K562 (cell line): ENCODE measurements at regions not wholly inside any gene's neighbourhood (a gene's known extent, or its start where the extent isn't known, plus 50 kb on each side); places are given as distances from the start of the nearest gene placed in this dataset.

ENCODE experiments used
- NEUROD1 ChIP-seq: fragments of 150-350 bp; IDR thresholded peaks from 2 replicates; pipeline ENCODE4 v1.6.1; 2014; ENCODE audit warnings: borderline replicate concordance, low read length, low read depth; ENCODE audit not compliant: partially characterized antibody
- USF2 ChIP-seq: sonication (generic); formaldehyde crosslinking; IDR thresholded peaks from 2 replicates; pipeline ENCODE4 v1.5.0; 2020; ENCODE audit warnings: missing genetic modification reagents
- TF ChIP-seq, protein P1 (sequence below), 3 experiments: IDR thresholded peaks in 2 of 3; conservative IDR thresholded peaks in 1 of 3; 2 replicates each; pipeline ENCODE4 v1.5.1; 2011 to 2012; ENCODE audit warnings: low read length in 3 of 3, mild to moderate bottlenecking in 3 of 3, control low read depth in 2 of 3, improper control_type of control experiment in 1 of 3, inconsistent platforms in 1 of 3, low read depth in 1 of 3, mixed read lengths in 1 of 3, moderate library complexity in 1 of 3; ENCODE audit not compliant: insufficient read depth in 2 of 3
- TF ChIP-seq, protein P2 (sequence below): fragments of 200-800 bp; sonication (Bioruptor generic); IDR thresholded peaks from 2 replicates; pipeline ENCODE4 v1.6.1; 2017; ENCODE audit warnings: missing genetic modification characterization, missing compliant biosample characterization
- TF ChIP-seq, protein P3 (sequence below): fragments of 250-450 bp; sonication (Bioruptor Pico); IDR thresholded peaks from 2 replicates; pipeline ENCODE4 v1.8.0; 2021; ENCODE audit warnings: borderline replicate concordance, mild to moderate bottlenecking, moderate library complexity; ENCODE audit not compliant: poor library complexity, severe bottlenecking

- TF ChIP-seq, protein P1, sequence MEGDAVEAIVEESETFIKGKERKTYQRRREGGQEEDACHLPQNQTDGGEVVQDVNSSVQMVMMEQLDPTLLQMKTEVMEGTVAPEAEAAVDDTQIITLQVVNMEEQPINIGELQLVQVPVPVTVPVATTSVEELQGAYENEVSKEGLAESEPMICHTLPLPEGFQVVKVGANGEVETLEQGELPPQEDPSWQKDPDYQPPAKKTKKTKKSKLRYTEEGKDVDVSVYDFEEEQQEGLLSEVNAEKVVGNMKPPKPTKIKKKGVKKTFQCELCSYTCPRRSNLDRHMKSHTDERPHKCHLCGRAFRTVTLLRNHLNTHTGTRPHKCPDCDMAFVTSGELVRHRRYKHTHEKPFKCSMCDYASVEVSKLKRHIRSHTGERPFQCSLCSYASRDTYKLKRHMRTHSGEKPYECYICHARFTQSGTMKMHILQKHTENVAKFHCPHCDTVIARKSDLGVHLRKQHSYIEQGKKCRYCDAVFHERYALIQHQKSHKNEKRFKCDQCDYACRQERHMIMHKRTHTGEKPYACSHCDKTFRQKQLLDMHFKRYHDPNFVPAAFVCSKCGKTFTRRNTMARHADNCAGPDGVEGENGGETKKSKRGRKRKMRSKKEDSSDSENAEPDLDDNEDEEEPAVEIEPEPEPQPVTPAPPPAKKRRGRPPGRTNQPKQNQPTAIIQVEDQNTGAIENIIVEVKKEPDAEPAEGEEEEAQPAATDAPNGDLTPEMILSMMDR (IDR thresholded peaks at IDR 0.05 in 2 of 3, conservative IDR thresholded peaks at IDR 0.05 in 1 of 3; ENCODE audit: insufficient read depth in 2 of 3, low read depth in 1 of 3, low read length in 3 of 3), result no peak
- no peak for TF ChIP-seq NEUROD1
- TF ChIP-seq, protein P2, sequence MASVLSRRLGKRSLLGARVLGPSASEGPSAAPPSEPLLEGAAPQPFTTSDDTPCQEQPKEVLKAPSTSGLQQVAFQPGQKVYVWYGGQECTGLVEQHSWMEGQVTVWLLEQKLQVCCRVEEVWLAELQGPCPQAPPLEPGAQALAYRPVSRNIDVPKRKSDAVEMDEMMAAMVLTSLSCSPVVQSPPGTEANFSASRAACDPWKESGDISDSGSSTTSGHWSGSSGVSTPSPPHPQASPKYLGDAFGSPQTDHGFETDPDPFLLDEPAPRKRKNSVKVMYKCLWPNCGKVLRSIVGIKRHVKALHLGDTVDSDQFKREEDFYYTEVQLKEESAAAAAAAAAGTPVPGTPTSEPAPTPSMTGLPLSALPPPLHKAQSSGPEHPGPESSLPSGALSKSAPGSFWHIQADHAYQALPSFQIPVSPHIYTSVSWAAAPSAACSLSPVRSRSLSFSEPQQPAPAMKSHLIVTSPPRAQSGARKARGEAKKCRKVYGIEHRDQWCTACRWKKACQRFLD (CRISPR knock-in tag), result no peak
- no peak for TF ChIP-seq USF2 (CRISPR knock-in tag)
- TF ChIP-seq, protein P3, sequence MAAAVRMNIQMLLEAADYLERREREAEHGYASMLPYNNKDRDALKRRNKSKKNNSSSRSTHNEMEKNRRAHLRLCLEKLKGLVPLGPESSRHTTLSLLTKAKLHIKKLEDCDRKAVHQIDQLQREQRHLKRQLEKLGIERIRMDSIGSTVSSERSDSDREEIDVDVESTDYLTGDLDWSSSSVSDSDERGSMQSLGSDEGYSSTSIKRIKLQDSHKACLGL (CRISPR knock-in tag), result no peak
Observed at GRCh38 chr7:51860305-51860704, 543.7 kb upstream of the COBL start.
